ENCODE measurements at regions not wholly inside any gene's neighbourhood (a gene's known extent, or its start where the extent isn't known, plus 50 kb on each side); places are given as distances from the start of the nearest gene placed in this dataset.

GRCh38 chr2:120477198-120477597 lies 131.3 kb downstream of the INHBB start:
- no peak for DNase-seq (ENCODE audit: low spot score)

- no peak for DNase-seq (ENCODE audit: low spot score)
These were observed 132.0 kb downstream of the INHBB start for GRCh38 chr2:120477831-120478481.

- DNase-seq (ENCODE audit: low spot score) = no peak
These were observed 134.5 kb downstream of the INHBB start for GRCh38 chr2:120480346-120480902.

GRCh38 chr2:120480903-120481445 lies 135.0 kb downstream of the INHBB start:
- no peak for DNase-seq (ENCODE audit: low spot score)

GRCh38 chr2:120481446-120482194 lies 135.7 kb downstream of the INHBB start:
- no peak for DNase-seq (ENCODE audit: low spot score)

- DNase-seq (ENCODE audit: low spot score) = no peak
These were observed 136.4 kb downstream of the INHBB start for GRCh38 chr2:120482334-120482733.

- DNase-seq (ENCODE audit: low spot score) = no peak
These were observed 137.4 kb downstream of the INHBB start for GRCh38 chr2:120483355-120483754.

- no peak for DNase-seq (ENCODE audit: low spot score)
These were observed 139.2 kb downstream of the INHBB start for GRCh38 chr2:120485096-120485495.

GRCh38 chr2:120486441-120486840 lies 140.5 kb downstream of the INHBB start:
- DNase-seq (ENCODE audit: low spot score) = peak; percentile 5

GRCh38 chr2:120486946-120487345 lies 141.0 kb downstream of the INHBB start:
- DNase-seq (ENCODE audit: low spot score) = peak; percentile 4

- DNase-seq (ENCODE audit: low spot score) = no peak
These were observed 142.6 kb downstream of the INHBB start for GRCh38 chr2:120488531-120488930.

GRCh38 chr2:120489023-120489422 lies 143.1 kb downstream of the INHBB start:
- no peak for DNase-seq (ENCODE audit: low spot score)

- no peak for DNase-seq (ENCODE audit: low spot score)
These were observed 144.3 kb downstream of the INHBB start for GRCh38 chr2:120490091-120490798.

GRCh38 chr2:120491111-120491625 lies 145.2 kb downstream of the INHBB start:
- no peak for DNase-seq (ENCODE audit: low spot score)

GRCh38 chr2:120493231-120493630 lies 147.3 kb downstream of the INHBB start:
- DNase-seq (ENCODE audit: low spot score) = no peak

GRCh38 chr2:120494446-120494845 lies 148.5 kb downstream of the INHBB start:
- no peak for DNase-seq (ENCODE audit: low spot score)

GRCh38 chr2:120495586-120495985 lies 149.7 kb downstream of the INHBB start:
- DNase-seq (ENCODE audit: low spot score) = no peak

GRCh38 chr2:120496235-120496634 lies 150.3 kb downstream of the INHBB start:
- no peak for DNase-seq (ENCODE audit: low spot score)

- DNase-seq (ENCODE audit: low spot score) = no peak
These were observed 150.8 kb downstream of the INHBB start for GRCh38 chr2:120496759-120497158.

GRCh38 chr2:120497261-120497977 lies 151.5 kb downstream of the INHBB start:
- DNase-seq (ENCODE audit: low spot score) = no peak

GRCh38 chr2:120498121-120498520 lies 152.2 kb downstream of the INHBB start:
- DNase-seq (ENCODE audit: low spot score) = no peak

Measured in cerebellar cortex (tissue), 1 donor.